ENCODE measurements at regions not wholly inside any gene's neighbourhood (a gene's known extent, or its start where the extent isn't known, plus 50 kb on each side); places are given as distances from the start of the nearest gene placed in this dataset.

GRCh38 chr5:52597625-52598024 lies 190.1 kb upstream of the ITGA1 start:
- no peak for TF ChIP-seq CTCF (IDR thresholded peaks at IDR 0.05; ENCODE audit: insufficient read depth, low read length, poor library complexity, severe bottlenecking)

GRCh38 chr5:52598968-52599367 lies 188.7 kb upstream of the ITGA1 start:
- Histone ChIP-seq H3K4me3 (ENCODE audit: low read depth, low read length) (no peak overlapping the region), H3K36me3 (ENCODE audit: control insufficient read depth, insufficient read depth, low read length) (no peaks in the 10 kb centered on the region), H3K27me3 (ENCODE audit: control insufficient read depth, insufficient read depth, low read length) (no peaks in the 10 kb centered on the region)
- no peak for TF ChIP-seq CTCF (IDR thresholded peaks at IDR 0.05; ENCODE audit: insufficient read depth, low read length, poor library complexity, severe bottlenecking)
- DNase-seq (ENCODE audit: low read depth): no peak

More at GRCh38 chr5:52597625-52598024, 190.1 kb upstream of the ITGA1 start:
- H3K27me3 ChIP-seq (ENCODE audit: control insufficient read depth, insufficient read depth, low read length): no peaks in the 10 kb centered on the region
- no peaks in the 10 kb centered on the region for H3K36me3 ChIP-seq (ENCODE audit: control insufficient read depth, insufficient read depth, low read length)
- DNase-seq (ENCODE audit: low read depth): no peak
- H3K4me3 ChIP-seq (ENCODE audit: low read depth, low read length): no peak overlapping the region

GRCh38 chr5:52603778-52604554 lies 183.8 kb upstream of the ITGA1 start:
- no peaks in the 10 kb centered on the region for H3K36me3 ChIP-seq (ENCODE audit: control insufficient read depth, insufficient read depth, low read length)
- TF ChIP-seq CTCF (IDR thresholded peaks at IDR 0.05; ENCODE audit: insufficient read depth, low read length, poor library complexity, severe bottlenecking): no peak
- no peaks in the 10 kb centered on the region for H3K27me3 ChIP-seq (ENCODE audit: control insufficient read depth, insufficient read depth, low read length)
- no peak overlapping the region for H3K4me3 ChIP-seq (ENCODE audit: low read depth, low read length)
- peak; percentile 19 for DNase-seq (ENCODE audit: low read depth)

GRCh38 chr5:52605317-52606313 lies 182.1 kb upstream of the ITGA1 start:
- no peak for TF ChIP-seq CTCF (IDR thresholded peaks at IDR 0.05; ENCODE audit: insufficient read depth, low read length, poor library complexity, severe bottlenecking)
- H3K36me3 ChIP-seq (ENCODE audit: control insufficient read depth, insufficient read depth, low read length): no peaks in the 10 kb centered on the region
- no peak overlapping the region for H3K4me3 ChIP-seq (ENCODE audit: low read depth, low read length)
- no peaks in the 10 kb centered on the region for H3K27me3 ChIP-seq (ENCODE audit: control insufficient read depth, insufficient read depth, low read length)
- no peak for DNase-seq (ENCODE audit: low read depth)

- H3K36me3 ChIP-seq (ENCODE audit: control insufficient read depth, insufficient read depth, low read length): no peaks in the 10 kb centered on the region
- DNase-seq (ENCODE audit: low read depth): no peak
- no peak for TF ChIP-seq CTCF (IDR thresholded peaks at IDR 0.05; ENCODE audit: insufficient read depth, low read length, poor library complexity, severe bottlenecking)
- H3K4me3 ChIP-seq (ENCODE audit: low read depth, low read length): no peak overlapping the region
- H3K27me3 ChIP-seq (ENCODE audit: control insufficient read depth, insufficient read depth, low read length): no peaks in the 10 kb centered on the region
These were observed 180.4 kb upstream of the ITGA1 start for GRCh38 chr5:52607227-52607824.

Measured in kidney epithelial cell (primary cell).